ENCODE measurements at regions not wholly inside any gene's neighbourhood (a gene's known extent, or its start where the extent isn't known, plus 50 kb on each side); places are given as distances from the start of the nearest gene placed in this dataset.

- H3F3A ChIP-seq (ENCODE audit: insufficient read depth, low read depth): no peaks in the 10 kb centered on the region
- H2AFZ ChIP-seq: no peak overlapping the region
- no peaks in the 10 kb centered on the region for H3K4me1 ChIP-seq (replicated peaks; ENCODE audit: insufficient read depth)
- H3K4me2 ChIP-seq: no peak overlapping the region
- H4K20me1 ChIP-seq (ENCODE audit: insufficient read depth): no peaks in the 10 kb centered on the region
- no peak for TF ChIP-seq EZH2 (IDR thresholded peaks at IDR 0.05; ENCODE audit: low read depth)
- TF ChIP-seq, protein P1, sequence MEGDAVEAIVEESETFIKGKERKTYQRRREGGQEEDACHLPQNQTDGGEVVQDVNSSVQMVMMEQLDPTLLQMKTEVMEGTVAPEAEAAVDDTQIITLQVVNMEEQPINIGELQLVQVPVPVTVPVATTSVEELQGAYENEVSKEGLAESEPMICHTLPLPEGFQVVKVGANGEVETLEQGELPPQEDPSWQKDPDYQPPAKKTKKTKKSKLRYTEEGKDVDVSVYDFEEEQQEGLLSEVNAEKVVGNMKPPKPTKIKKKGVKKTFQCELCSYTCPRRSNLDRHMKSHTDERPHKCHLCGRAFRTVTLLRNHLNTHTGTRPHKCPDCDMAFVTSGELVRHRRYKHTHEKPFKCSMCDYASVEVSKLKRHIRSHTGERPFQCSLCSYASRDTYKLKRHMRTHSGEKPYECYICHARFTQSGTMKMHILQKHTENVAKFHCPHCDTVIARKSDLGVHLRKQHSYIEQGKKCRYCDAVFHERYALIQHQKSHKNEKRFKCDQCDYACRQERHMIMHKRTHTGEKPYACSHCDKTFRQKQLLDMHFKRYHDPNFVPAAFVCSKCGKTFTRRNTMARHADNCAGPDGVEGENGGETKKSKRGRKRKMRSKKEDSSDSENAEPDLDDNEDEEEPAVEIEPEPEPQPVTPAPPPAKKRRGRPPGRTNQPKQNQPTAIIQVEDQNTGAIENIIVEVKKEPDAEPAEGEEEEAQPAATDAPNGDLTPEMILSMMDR (conservative IDR thresholded peaks at IDR 0.05): no peak
- H3K9me2 ChIP-seq (ENCODE audit: insufficient read depth): no peaks in the 10 kb centered on the region
- intact Hi-C loops (cut with micrococcal nuclease; ENCODE audit: unreplicated experiment): no loop called here
- H3K79me2 ChIP-seq (ENCODE audit: low read depth): no peaks in the 10 kb centered on the region
- ChIA-PET POLR2A (ENCODE audit: unreplicated experiment) (no interaction called here), CTCF (no interaction called here)
- BruUV-seq (replicated peaks): no TSS peak
- no peak for DNase-seq
- H3K27me3 ChIP-seq (ENCODE audit: insufficient read depth, low read depth): no peaks in the 10 kb centered on the region
- no peak overlapping the region for H3K4me3 ChIP-seq
- no peaks in the 10 kb centered on the region for H3K9me3 ChIP-seq (ENCODE audit: insufficient read depth, low read depth)
- no peak overlapping the region for H3K27ac ChIP-seq
- H3K36me3 ChIP-seq (ENCODE audit: low read depth): no peaks in the 10 kb centered on the region
Measured at GRCh38 chrX:20350596-20350995, 83.9 kb upstream of the RPS6KA3 start.

DNA sequence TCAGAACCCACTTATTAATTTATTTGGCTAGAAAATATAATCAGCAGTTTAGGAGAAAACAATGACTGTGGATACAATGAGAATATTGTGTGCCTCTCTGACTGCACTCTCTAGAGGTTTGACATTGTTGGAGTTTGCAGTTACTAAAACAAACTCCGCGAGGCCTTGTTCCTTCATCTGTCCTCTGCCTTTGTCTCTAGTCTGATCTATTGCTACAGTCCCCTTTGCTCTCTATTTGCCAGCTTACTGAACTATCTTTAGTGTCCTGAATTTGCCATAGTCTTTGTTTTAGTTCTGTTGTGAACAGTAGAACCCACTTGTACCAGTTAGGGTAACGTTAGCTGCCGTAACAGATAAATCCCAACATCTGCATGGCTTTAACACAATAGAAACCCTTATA, 81.4 kb upstream of the RPS6KA3 start:
- no peak for DNase-seq
- H3K9me2 ChIP-seq (ENCODE audit: insufficient read depth): no peaks in the 10 kb centered on the region
- no peaks in the 10 kb centered on the region for H3F3A ChIP-seq (ENCODE audit: insufficient read depth, low read depth)
- BruUV-seq (replicated peaks): no TSS peak
- no peaks in the 10 kb centered on the region for H3K4me1 ChIP-seq (replicated peaks; ENCODE audit: insufficient read depth)
- H2AFZ ChIP-seq: no peak overlapping the region
- no peak overlapping the region for H3K4me3 ChIP-seq
- H3K27me3 ChIP-seq (ENCODE audit: insufficient read depth, low read depth): no peaks in the 10 kb centered on the region
- no peaks in the 10 kb centered on the region for H4K20me1 ChIP-seq (ENCODE audit: insufficient read depth)
- intact Hi-C loops (cut with micrococcal nuclease; ENCODE audit: unreplicated experiment): no loop called here
- no peak for TF ChIP-seq EZH2 (IDR thresholded peaks at IDR 0.05; ENCODE audit: low read depth)
- TF ChIP-seq, protein P1 (conservative IDR thresholded peaks at IDR 0.05): no peak
- H3K36me3 ChIP-seq (ENCODE audit: low read depth): no peaks in the 10 kb centered on the region
- no peaks in the 10 kb centered on the region for H3K9me3 ChIP-seq (ENCODE audit: insufficient read depth, low read depth)
- ChIA-PET POLR2A (ENCODE audit: unreplicated experiment) (no interaction called here), CTCF (no interaction called here)
- no peak overlapping the region for H3K4me2 ChIP-seq
- no peak overlapping the region for H3K27ac ChIP-seq
- no peaks in the 10 kb centered on the region for H3K79me2 ChIP-seq (ENCODE audit: low read depth)

DNA sequence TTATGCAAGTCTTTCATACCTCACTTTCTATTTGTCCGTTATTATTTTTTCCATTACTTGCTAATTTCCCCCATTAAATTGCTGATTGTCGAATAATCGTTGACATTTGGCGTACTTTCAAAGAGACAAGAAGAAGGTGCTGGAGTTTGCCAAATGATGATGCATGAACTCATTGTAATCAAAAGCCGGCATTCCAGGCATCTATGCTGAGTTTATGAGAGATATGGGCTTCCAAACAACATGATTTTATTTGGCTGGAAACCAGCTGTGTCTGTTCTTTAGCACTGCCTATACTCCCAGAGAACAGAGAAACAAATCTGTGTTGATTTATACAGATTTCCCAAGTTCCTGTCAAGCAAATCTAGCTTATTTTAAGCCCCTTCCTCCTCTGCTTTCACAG, 80.8 kb upstream of the RPS6KA3 start:
- no peaks in the 10 kb centered on the region for H3K27me3 ChIP-seq (ENCODE audit: insufficient read depth, low read depth)
- POLR2A ChIA-PET (ENCODE audit: unreplicated experiment): no interaction called here
- no TSS peak for BruUV-seq (replicated peaks)
- H3F3A ChIP-seq (ENCODE audit: insufficient read depth, low read depth): no peaks in the 10 kb centered on the region
- no peak overlapping the region for H3K27ac ChIP-seq
- no peaks in the 10 kb centered on the region for H3K36me3 ChIP-seq (ENCODE audit: low read depth)
- no peak for DNase-seq
- intact Hi-C loops (cut with micrococcal nuclease; ENCODE audit: unreplicated experiment): no loop called here
- H4K20me1 ChIP-seq (ENCODE audit: insufficient read depth): no peaks in the 10 kb centered on the region
- H2AFZ ChIP-seq: no peak overlapping the region
- H3K4me3 ChIP-seq: no peak overlapping the region
- H3K79me2 ChIP-seq (ENCODE audit: low read depth): no peaks in the 10 kb centered on the region
- H3K4me1 ChIP-seq (replicated peaks; ENCODE audit: insufficient read depth): no peaks in the 10 kb centered on the region
- no peaks in the 10 kb centered on the region for H3K9me2 ChIP-seq (ENCODE audit: insufficient read depth)
- no peak overlapping the region for H3K4me2 ChIP-seq
- CTCF ChIA-PET: no interaction called here
- TF ChIP-seq, protein P1 (conservative IDR thresholded peaks at IDR 0.05): no peak
- no peak for TF ChIP-seq EZH2 (IDR thresholded peaks at IDR 0.05; ENCODE audit: low read depth)
- H3K9me3 ChIP-seq (ENCODE audit: insufficient read depth, low read depth): no peaks in the 10 kb centered on the region

Measured in PC-9 (cell line).